SK-N-SH (cell line): ENCODE measurements at regions not wholly inside any gene's neighbourhood (a gene's known extent, or its start where the extent isn't known, plus 50 kb on each side); places are given as distances from the start of the nearest gene placed in this dataset.

ENCODE experiments used
- CHD2 ChIP-seq: fragments of 150-350 bp; IDR thresholded peaks from 2 replicates; pipeline ENCODE4 v1.6.1; 2018; ENCODE audit warnings: low read length; ENCODE audit not compliant: partially characterized antibody
- EP300 ChIP-seq, 2 experiments: IDR thresholded peaks; 2 replicates each; pipeline versions ENCODE4 v1.4.0 to v1.6.1; 2012; ENCODE audit warnings: borderline replicate concordance in 1 of 2, low read depth in 1 of 2, low read length in 1 of 2
- EZH2phosphoT487 ChIP-seq: fragments of 200-600 bp; sonication (generic); IDR thresholded peaks from 2 replicates; pipeline ENCODE4 v1.6.1; 2017; ENCODE audit warnings: low read depth, mixed run types, mild to moderate bottlenecking, antibody characterized with exemption, moderate library complexity, borderline replicate concordance
- GABPA ChIP-seq: IDR thresholded peaks from 2 replicates; pipeline ENCODE4 v1.4.0; 2012; ENCODE audit warnings: low read depth, mild to moderate bottlenecking
- MAX ChIP-seq: IDR thresholded peaks from 2 replicates; pipeline ENCODE4 v1.4.0; 2012; ENCODE audit warnings: low read depth
- NRF1 ChIP-seq: IDR thresholded peaks from 2 replicates; pipeline ENCODE4 v1.6.1; 2012; ENCODE audit warnings: low read depth, mild to moderate bottlenecking, low read length
- POLR2AphosphoS5 ChIP-seq: IDR thresholded peaks from 2 replicates; pipeline ENCODE4 v1.6.1; 2012; ENCODE audit warnings: low read depth, low read length
- RAD21 ChIP-seq: IDR thresholded peaks from 2 replicates; pipeline ENCODE4 v1.6.1; 2012; ENCODE audit warnings: mild to moderate bottlenecking, low read length
- RCOR1 ChIP-seq: fragments of 150-350 bp; IDR thresholded peaks from 2 replicates; pipeline ENCODE4 v1.6.1; 2017; ENCODE audit warnings: antibody characterized with exemption, low read length
- RFX5 ChIP-seq: IDR thresholded peaks from 2 replicates; pipeline ENCODE4 v1.6.1; 2012; ENCODE audit warnings: mild to moderate bottlenecking, improper control_type of control experiment, low read length
- SMC3 ChIP-seq: IDR thresholded peaks from 2 replicates; pipeline ENCODE4 v1.6.1; 2012; ENCODE audit warnings: low read depth, low read length, improper control_type of control experiment
- TEAD4 ChIP-seq: IDR thresholded peaks from 2 replicates; pipeline ENCODE4 v1.4.0; 2012; ENCODE audit warnings: mild to moderate bottlenecking, borderline replicate concordance; ENCODE audit not compliant: insufficient read depth
- USF1 ChIP-seq: IDR thresholded peaks from 2 replicates; pipeline ENCODE4 v1.4.0; 2012; ENCODE audit warnings: low read depth, borderline replicate concordance
- TF ChIP-seq, protein P1 (sequence below): fragments of 200-600 bp; sonication (generic); IDR thresholded peaks from 2 replicates; pipeline ENCODE4 v1.6.1; 2017; ENCODE audit warnings: antibody characterized with exemption, mild to moderate bottlenecking, moderate library complexity

DNA sequence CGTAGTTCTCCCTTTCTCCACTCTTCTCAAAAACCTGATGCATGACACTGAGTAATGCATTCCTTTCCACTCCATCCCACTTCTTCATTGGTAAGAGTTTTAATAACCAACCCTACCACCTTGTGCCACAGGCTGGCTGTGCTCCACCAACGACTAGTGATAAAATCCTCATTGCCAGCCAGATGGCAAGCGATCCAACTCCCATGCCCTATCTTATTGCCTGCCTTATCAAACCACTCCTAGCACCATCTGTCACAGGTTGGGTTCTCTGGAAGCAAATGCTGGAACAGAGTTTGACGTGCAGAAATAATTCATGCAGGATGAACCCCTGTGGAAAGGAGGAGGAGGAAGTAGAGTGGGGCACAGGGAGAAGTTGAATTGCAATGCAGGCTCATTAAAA is 99.5 kb downstream of the CHD9NB start:
- no peak for TF ChIP-seq MAX
- TF ChIP-seq, protein P1, sequence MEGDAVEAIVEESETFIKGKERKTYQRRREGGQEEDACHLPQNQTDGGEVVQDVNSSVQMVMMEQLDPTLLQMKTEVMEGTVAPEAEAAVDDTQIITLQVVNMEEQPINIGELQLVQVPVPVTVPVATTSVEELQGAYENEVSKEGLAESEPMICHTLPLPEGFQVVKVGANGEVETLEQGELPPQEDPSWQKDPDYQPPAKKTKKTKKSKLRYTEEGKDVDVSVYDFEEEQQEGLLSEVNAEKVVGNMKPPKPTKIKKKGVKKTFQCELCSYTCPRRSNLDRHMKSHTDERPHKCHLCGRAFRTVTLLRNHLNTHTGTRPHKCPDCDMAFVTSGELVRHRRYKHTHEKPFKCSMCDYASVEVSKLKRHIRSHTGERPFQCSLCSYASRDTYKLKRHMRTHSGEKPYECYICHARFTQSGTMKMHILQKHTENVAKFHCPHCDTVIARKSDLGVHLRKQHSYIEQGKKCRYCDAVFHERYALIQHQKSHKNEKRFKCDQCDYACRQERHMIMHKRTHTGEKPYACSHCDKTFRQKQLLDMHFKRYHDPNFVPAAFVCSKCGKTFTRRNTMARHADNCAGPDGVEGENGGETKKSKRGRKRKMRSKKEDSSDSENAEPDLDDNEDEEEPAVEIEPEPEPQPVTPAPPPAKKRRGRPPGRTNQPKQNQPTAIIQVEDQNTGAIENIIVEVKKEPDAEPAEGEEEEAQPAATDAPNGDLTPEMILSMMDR: no peak
- TF ChIP-seq EP300 (IDR thresholded peaks at IDR 0.05; ENCODE audit: borderline replicate concordance in 1 of 2, low read depth in 1 of 2, low read length in 1 of 2): no peak
- no peak for TF ChIP-seq GABPA
- no peak for TF ChIP-seq NRF1
- TF ChIP-seq POLR2AphosphoS5: no peak
- TF ChIP-seq USF1: no peak
- no peak for TF ChIP-seq RAD21
- TF ChIP-seq TEAD4: no peak
- no peak for TF ChIP-seq RCOR1
- no peak for TF ChIP-seq SMC3
- TF ChIP-seq CHD2: no peak
- no peak for TF ChIP-seq EZH2phosphoT487
- no peak for TF ChIP-seq RFX5
